Activated CD8-positive, alpha-beta memory T cell treated with anti-CD3 and anti-CD28 coated beads for 36 hours (primary cell): ENCODE measurements at regions not wholly inside any gene's neighbourhood (a gene's known extent, or its start where the extent isn't known, plus 50 kb on each side); places are given as distances from the start of the nearest gene placed in this dataset.

Experiments
- CTCF ChIA-PET: fragments of 350-600 bp; sonication (Branson Sonifier 250); formaldehyde crosslinking; loops from one replicate; lab custom pipeline; 2021; ENCODE audit warnings: antibody characterized with exemption; lab: Charles Lee
- POLR2A ChIA-PET: fragments of 350-600 bp; sonication (Branson Sonifier 250); formaldehyde crosslinking; loops from one replicate; lab custom pipeline; 2021; ENCODE audit warnings: antibody characterized with exemption; lab: Charles Lee

GRCh38 chr7:51802718-51803117, 486.1 kb upstream of the COBL start:
- ChIA-PET POLR2A (no interaction called here), CTCF (no interaction called here)

GRCh38 chr7:51797371-51797770, 480.8 kb upstream of the COBL start:
- ChIA-PET CTCF (no interaction called here), POLR2A (no interaction called here)

- CTCF ChIA-PET: no interaction called here
- POLR2A ChIA-PET: no interaction called here
Observed at GRCh38 chr7:51792796-51793195, 476.2 kb upstream of the COBL start.

- CTCF ChIA-PET: no interaction called here
- POLR2A ChIA-PET: no interaction called here
Observed at GRCh38 chr7:51789489-51789888, 472.9 kb upstream of the COBL start.

GRCh38 chr7:51786284-51786683, 469.7 kb upstream of the COBL start:
- ChIA-PET POLR2A (no interaction called here), CTCF (no interaction called here)

- ChIA-PET POLR2A (no interaction called here), CTCF (no interaction called here)
Observed at GRCh38 chr7:51785876-51786275, 469.3 kb upstream of the COBL start.

- CTCF ChIA-PET: no interaction called here
Observed at GRCh38 chr7:51785171-51785570, 468.6 kb upstream of the COBL start.

GRCh38 chr7:51783241-51783640, 466.6 kb upstream of the COBL start:
- ChIA-PET CTCF (no interaction called here), POLR2A (no interaction called here)

More at GRCh38 chr7:51785171-51785570, 468.6 kb upstream of the COBL start:
- POLR2A ChIA-PET: no interaction called here

GRCh38 chr7:51778121-51778520, 461.5 kb upstream of the COBL start:
- ChIA-PET CTCF (no interaction called here), POLR2A (no interaction called here)

- ChIA-PET CTCF (no interaction called here), POLR2A (no interaction called here)
Observed at GRCh38 chr7:51774178-51774577, 457.6 kb upstream of the COBL start.

GRCh38 chr7:51772190-51772589, 455.6 kb upstream of the COBL start:
- ChIA-PET CTCF (no interaction called here), POLR2A (no interaction called here)

- ChIA-PET CTCF (no interaction called here), POLR2A (no interaction called here)
Observed at GRCh38 chr7:51764976-51765375, 448.4 kb upstream of the COBL start.

GRCh38 chr7:51759985-51760384, 443.4 kb upstream of the COBL start:
- POLR2A ChIA-PET: no interaction called here
- CTCF ChIA-PET: no interaction called here

GRCh38 chr7:51757960-51758359, 441.4 kb upstream of the COBL start:
- CTCF ChIA-PET: no interaction called here
- POLR2A ChIA-PET: no interaction called here

GRCh38 chr7:51732951-51733350, 416.3 kb upstream of the COBL start:
- POLR2A ChIA-PET: no interaction called here

GRCh38 chr7:51732116-51732515, 415.5 kb upstream of the COBL start:
- ChIA-PET CTCF (no interaction called here), POLR2A (no interaction called here)

More at GRCh38 chr7:51732951-51733350, 416.3 kb upstream of the COBL start:
- CTCF ChIA-PET: no interaction called here

GRCh38 chr7:51731075-51731474, 414.5 kb upstream of the COBL start:
- ChIA-PET POLR2A (no interaction called here), CTCF (no interaction called here)

GRCh38 chr7:51727441-51727840, 410.8 kb upstream of the COBL start:
- POLR2A ChIA-PET: no interaction called here
- CTCF ChIA-PET: no interaction called here

- ChIA-PET CTCF (no interaction called here), POLR2A (no interaction called here)
Observed at GRCh38 chr7:51706851-51707250, 390.2 kb upstream of the COBL start.

- ChIA-PET CTCF (interaction anchor here (1.6 kb wide), 1 partner anchor 9 kb away, joined by 3 read pairs; no protein-coding TSS in a partner anchor), POLR2A (no interaction called here)
Observed at GRCh38 chr7:51705701-51706100, 389.1 kb upstream of the COBL start.

GRCh38 chr7:51702673-51703072, 386.1 kb upstream of the COBL start:
- CTCF ChIA-PET: no interaction called here

GRCh38 chr7:51701935-51702334, 385.3 kb upstream of the COBL start:
- ChIA-PET POLR2A (no interaction called here), CTCF (no interaction called here)

More at GRCh38 chr7:51702673-51703072, 386.1 kb upstream of the COBL start:
- POLR2A ChIA-PET: no interaction called here
